MCF 10A (cell line): ENCODE measurements at regions not wholly inside any gene's neighbourhood (a gene's known extent, or its start where the extent isn't known, plus 50 kb on each side); places are given as distances from the start of the nearest gene placed in this dataset.
"Not testable (repeated sequence)": the region's sequence is repeated elsewhere in the genome, so short reads cannot be mapped to it uniquely, and the experiment has no call there.

ENCODE experiments used
- BruUV-seq: library from RNA; stranded (reverse); fragments of 400-500 nt; replicated peaks from 2 replicates; lab custom pipeline; 2021; lab: Mats Ljungman, UMichigan
- CTCF ChIA-PET: fragments of 300-600 bp; sonication (Branson Sonifier 250); formaldehyde crosslinking; extraction: SDS; loops from one replicate; lab custom pipeline; 2021; ENCODE audit warnings: antibody characterized with exemption, inconsistent platforms; lab: Yijun Ruan, JAX
- POLR2A ChIA-PET: fragments of 300-600, 350-650 bp; sonication (Branson Sonifier 250); formaldehyde crosslinking; extraction: SDS; loops from one replicate; lab custom pipeline; 2020; ENCODE audit warnings: antibody characterized with exemption, inconsistent platforms; lab: Yijun Ruan, JAX
- DNase-seq: peaks from one replicate; pipeline ENCODE4 v3.0.0-alpha.2; 2018; ENCODE audit not compliant: unreplicated experiment
- H3K27ac Mint-ChIP-seq: one replicate; pipeline ENCODE4 v1.8.0; 2022; ENCODE audit warnings: mild to moderate bottlenecking, low read depth, mixed read lengths; ENCODE audit not compliant: unreplicated experiment
- H3K27me3 Mint-ChIP-seq: one replicate; pipeline ENCODE4 v1.8.0; 2022; ENCODE audit warnings: mixed read lengths; ENCODE audit not compliant: insufficient read depth, unreplicated experiment
- H3K36me3 Mint-ChIP-seq: one replicate; pipeline ENCODE4 v1.8.0; 2022; ENCODE audit warnings: mild to moderate bottlenecking, moderate library complexity, mixed read lengths; ENCODE audit not compliant: insufficient read depth, unreplicated experiment
- H3K4me1 Mint-ChIP-seq: one replicate; pipeline ENCODE4 v1.8.0; 2022; ENCODE audit warnings: mixed read lengths; ENCODE audit not compliant: insufficient read depth, unreplicated experiment
- H3K4me3 Mint-ChIP-seq: one replicate; pipeline ENCODE4 v1.8.0; 2022; ENCODE audit warnings: mild to moderate bottlenecking, moderate library complexity, mixed read lengths; ENCODE audit not compliant: unreplicated experiment
- H3K9me3 Mint-ChIP-seq: one replicate; pipeline ENCODE4 v1.8.0; 2022; ENCODE audit warnings: mixed read lengths; ENCODE audit not compliant: unreplicated experiment
- intact Hi-C: fragments of 100-400 bp; cut with micrococcal nuclease; formaldehyde crosslinking; loops from 2 replicates; pipeline ENCODE4 v1.14.1; 2022
- TF ChIP-seq, protein P1 (sequence below): fragments of 200-600 bp; IDR thresholded peaks from one replicate; pipeline ENCODE4 v1.8.0; 2022; ENCODE audit warnings: antibody characterized with exemption, mild to moderate bottlenecking; ENCODE audit not compliant: unreplicated experiment

GRCh38 chr2:94669858-94670257 is 201.4 kb upstream of the TEKT4 start:
- H3K36me3 Mint-ChIP-seq, BruUV-seq, DNase-seq, intact Hi-C loops, POLR2A ChIA-PET, H3K4me3 Mint-ChIP-seq, H3K4me1 Mint-ChIP-seq, CTCF ChIA-PET, H3K9me3 Mint-ChIP-seq, H3K27ac Mint-ChIP-seq: not testable (repeated sequence)
- H3K27me3 Mint-ChIP-seq = peaks cover 56% of the 10 kb centered on the region

DNA sequence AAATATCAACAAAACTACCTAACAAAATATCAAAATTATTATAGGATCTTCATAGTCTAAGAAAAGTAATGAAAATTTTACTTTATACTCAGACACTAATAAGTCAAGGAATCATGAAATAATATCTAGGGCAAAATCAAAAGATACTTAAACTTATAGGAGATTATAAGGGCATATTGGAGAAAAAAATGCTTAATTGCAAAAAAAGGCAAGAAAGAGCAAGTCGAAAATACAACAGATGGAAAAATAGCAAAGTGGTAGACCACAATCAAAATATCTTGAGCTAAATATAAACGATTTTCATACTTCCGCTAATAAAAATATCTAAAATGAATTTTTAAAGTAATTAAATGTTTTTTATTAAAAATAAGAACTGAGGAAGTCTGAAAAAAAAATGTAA is 177.0 kb upstream of the TEKT4 start:
- BruUV-seq, intact Hi-C loops, CTCF ChIA-PET, POLR2A ChIA-PET, DNase-seq, H3K4me1 Mint-ChIP-seq, H3K36me3 Mint-ChIP-seq, H3K4me3 Mint-ChIP-seq, H3K9me3 Mint-ChIP-seq, H3K27ac Mint-ChIP-seq: not testable (repeated sequence)
- peaks cover 46% of the 10 kb centered on the region for H3K27me3 Mint-ChIP-seq

GRCh38 chr2:94708982-94709381 is 162.2 kb upstream of the TEKT4 start:
- POLR2A ChIA-PET, H3K9me3 Mint-ChIP-seq, BruUV-seq, H3K36me3 Mint-ChIP-seq, DNase-seq, CTCF ChIA-PET, H3K4me3 Mint-ChIP-seq, intact Hi-C loops, H3K4me1 Mint-ChIP-seq, H3K27ac Mint-ChIP-seq: not testable (repeated sequence)
- H3K27me3 Mint-ChIP-seq = peaks cover 33% of the 10 kb centered on the region

DNA sequence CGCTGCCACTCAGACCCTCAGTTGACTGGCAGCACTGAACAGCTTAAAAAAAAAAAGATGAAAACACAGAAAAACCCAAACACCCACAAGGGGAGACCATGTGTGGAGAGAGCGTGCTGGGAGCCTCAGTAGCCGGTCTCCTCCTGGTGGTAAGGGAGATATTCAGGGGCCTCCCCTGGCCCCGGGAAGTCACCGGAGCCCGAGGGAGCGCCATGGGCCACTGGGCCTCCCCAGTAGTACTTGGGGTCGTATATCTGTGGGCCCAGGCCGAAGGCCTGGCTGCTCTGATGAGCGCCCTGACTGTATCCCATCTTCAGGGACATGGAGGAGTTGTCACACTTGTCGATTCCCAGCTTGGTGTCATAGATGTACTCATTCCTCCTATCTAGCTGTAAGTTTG is 145.7 kb upstream of the TEKT4 start:
- Mint-ChIP-seq H3K27ac (no peak overlapping the region), H3K9me3 (no peaks in the 10 kb centered on the region), H3K36me3 (no peaks in the 10 kb centered on the region), H3K4me3 (no peak overlapping the region), H3K27me3 (peaks cover 39% of the 10 kb centered on the region), H3K4me1 (no peaks in the 10 kb centered on the region)
- ChIA-PET CTCF (no interaction called here), POLR2A (no interaction called here)
- intact Hi-C loops = no loop called here
- DNase-seq = no peak
- TF ChIP-seq, protein P1, sequence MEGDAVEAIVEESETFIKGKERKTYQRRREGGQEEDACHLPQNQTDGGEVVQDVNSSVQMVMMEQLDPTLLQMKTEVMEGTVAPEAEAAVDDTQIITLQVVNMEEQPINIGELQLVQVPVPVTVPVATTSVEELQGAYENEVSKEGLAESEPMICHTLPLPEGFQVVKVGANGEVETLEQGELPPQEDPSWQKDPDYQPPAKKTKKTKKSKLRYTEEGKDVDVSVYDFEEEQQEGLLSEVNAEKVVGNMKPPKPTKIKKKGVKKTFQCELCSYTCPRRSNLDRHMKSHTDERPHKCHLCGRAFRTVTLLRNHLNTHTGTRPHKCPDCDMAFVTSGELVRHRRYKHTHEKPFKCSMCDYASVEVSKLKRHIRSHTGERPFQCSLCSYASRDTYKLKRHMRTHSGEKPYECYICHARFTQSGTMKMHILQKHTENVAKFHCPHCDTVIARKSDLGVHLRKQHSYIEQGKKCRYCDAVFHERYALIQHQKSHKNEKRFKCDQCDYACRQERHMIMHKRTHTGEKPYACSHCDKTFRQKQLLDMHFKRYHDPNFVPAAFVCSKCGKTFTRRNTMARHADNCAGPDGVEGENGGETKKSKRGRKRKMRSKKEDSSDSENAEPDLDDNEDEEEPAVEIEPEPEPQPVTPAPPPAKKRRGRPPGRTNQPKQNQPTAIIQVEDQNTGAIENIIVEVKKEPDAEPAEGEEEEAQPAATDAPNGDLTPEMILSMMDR = no peak
- BruUV-seq = no TSS peak

DNA sequence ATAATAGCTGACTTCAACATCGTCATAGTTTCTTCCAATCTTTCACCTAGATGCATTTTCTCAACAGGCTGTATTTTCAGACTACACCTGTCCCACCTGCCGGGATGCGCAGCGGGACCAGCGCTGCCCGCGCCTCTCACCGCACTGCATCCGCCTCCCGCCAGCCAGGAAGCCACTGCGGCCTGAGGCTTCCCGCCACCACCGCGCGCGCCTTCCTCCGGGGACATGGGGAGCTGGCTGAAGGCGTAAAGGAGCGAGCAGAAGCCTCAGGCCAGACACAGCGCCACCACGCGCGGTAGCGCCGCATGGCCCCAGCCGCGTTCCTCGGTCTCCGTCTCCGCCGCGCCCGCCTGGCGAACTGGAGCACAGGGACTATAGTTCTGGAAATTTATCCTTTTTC is 135.7 kb upstream of the TEKT4 start:
- BruUV-seq, H3K9me3 Mint-ChIP-seq, H3K27ac Mint-ChIP-seq, intact Hi-C loops, DNase-seq, H3K27me3 Mint-ChIP-seq, H3K4me3 Mint-ChIP-seq, POLR2A ChIA-PET, CTCF ChIA-PET, H3K36me3 Mint-ChIP-seq, H3K4me1 Mint-ChIP-seq: not testable (repeated sequence)

DNA sequence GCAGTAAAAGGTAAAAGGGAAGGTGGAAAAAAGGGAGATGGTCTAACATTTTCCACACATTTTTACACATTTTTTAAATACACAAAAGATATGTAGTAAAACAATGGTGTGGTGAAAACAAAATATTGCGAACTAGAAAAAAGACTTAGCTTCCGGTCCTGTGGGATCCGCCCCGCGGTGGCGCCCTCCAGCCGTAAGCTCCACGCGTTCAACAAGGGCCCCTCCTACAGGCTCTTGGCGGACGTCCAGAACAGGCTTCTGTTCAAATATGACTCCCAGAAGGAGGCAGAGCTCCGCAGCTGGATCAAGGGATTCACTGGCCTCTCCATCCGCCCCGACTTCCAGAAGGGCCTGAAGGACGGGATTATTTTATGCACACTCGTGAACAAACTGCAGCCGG is 134.1 kb upstream of the TEKT4 start:
- H3K36me3 Mint-ChIP-seq, CTCF ChIA-PET, POLR2A ChIA-PET, H3K4me1 Mint-ChIP-seq, BruUV-seq, H3K9me3 Mint-ChIP-seq, H3K4me3 Mint-ChIP-seq, DNase-seq, intact Hi-C loops, H3K27ac Mint-ChIP-seq: not testable (repeated sequence)
- H3K27me3 Mint-ChIP-seq = peaks cover 15% of the 10 kb centered on the region

DNA sequence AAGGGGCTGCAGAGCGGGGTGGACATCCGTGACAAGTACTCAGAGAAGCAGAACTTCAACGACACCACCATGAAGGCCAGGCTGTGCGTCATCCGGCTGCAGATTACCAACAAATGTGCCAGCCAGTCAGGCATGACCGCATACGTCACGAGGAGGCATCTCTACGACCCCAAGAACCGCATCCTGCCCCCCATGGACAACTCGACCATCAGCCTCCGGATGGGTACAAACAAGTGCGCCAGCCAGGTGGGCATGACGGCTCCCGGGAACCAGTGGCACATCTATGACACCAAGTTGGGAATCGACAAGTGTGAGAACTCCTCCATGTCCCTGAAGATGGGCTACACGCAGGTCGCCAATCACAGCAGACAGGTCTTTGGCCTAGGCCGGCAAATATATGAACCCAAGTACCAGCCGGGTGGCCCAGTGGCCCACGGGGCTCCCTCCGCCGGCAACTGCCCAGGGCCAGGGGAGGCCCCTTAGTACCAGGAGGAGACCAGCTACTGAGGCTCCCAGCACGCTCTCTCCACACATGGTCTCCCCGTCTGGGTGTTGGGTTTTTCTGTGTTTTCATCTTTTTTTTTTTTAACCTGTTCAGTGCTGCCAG is 133.4 kb upstream of the TEKT4 start:
- H3K9me3 Mint-ChIP-seq, CTCF ChIA-PET, H3K4me1 Mint-ChIP-seq, H3K27ac Mint-ChIP-seq, H3K36me3 Mint-ChIP-seq, intact Hi-C loops, H3K4me3 Mint-ChIP-seq, BruUV-seq, DNase-seq, POLR2A ChIA-PET: not testable (repeated sequence)
- H3K27me3 Mint-ChIP-seq = peaks cover 22% of the 10 kb centered on the region
